HG03135 (cell line): ENCODE measurements at regions not wholly inside any gene's neighbourhood (a gene's known extent, or its start where the extent isn't known, plus 50 kb on each side); places are given as distances from the start of the nearest gene placed in this dataset.

Source experiments
- ATAC-seq: cut with Tn5 transposase; IDR thresholded peaks from one replicate; pipeline ENCODE4 v1.9.1; 2021; ENCODE audit warnings: mild to moderate bottlenecking, moderate library complexity; ENCODE audit not compliant: unreplicated experiment

GRCh38 chr4:13892739-13893105 lies 265.2 kb upstream of the BOD1L1 start:
- ATAC-seq: no peak

- ATAC-seq: no peak
Measured at GRCh38 chr4:13893211-13893610, 265.7 kb upstream of the BOD1L1 start.

- ATAC-seq: no peak
Measured at GRCh38 chr4:13893987-13894386, 266.5 kb upstream of the BOD1L1 start.

- no peak for ATAC-seq
Measured at GRCh38 chr4:13900780-13901179, 273.3 kb upstream of the BOD1L1 start.

- ATAC-seq: no peak
Measured at GRCh38 chr4:13902146-13902545, 274.6 kb upstream of the BOD1L1 start.

GRCh38 chr4:13903061-13903460 lies 275.5 kb upstream of the BOD1L1 start:
- no peak for ATAC-seq

- no peak for ATAC-seq
Measured at GRCh38 chr4:13903901-13904300, 276.4 kb upstream of the BOD1L1 start.

GRCh38 chr4:13905543-13905942 lies 278.0 kb upstream of the BOD1L1 start:
- no peak for ATAC-seq

- ATAC-seq: no peak
Measured at GRCh38 chr4:13906727-13907126, 279.2 kb upstream of the BOD1L1 start.

- ATAC-seq: no peak
Measured at GRCh38 chr4:13907255-13907751, 279.8 kb upstream of the BOD1L1 start.

- ATAC-seq: no peak
Measured at GRCh38 chr4:13908455-13908854, 280.9 kb upstream of the BOD1L1 start.

GRCh38 chr4:13910556-13910955 lies 283.0 kb upstream of the BOD1L1 start:
- ATAC-seq: no peak

GRCh38 chr4:13911256-13911655 lies 283.7 kb upstream of the BOD1L1 start:
- no peak for ATAC-seq

GRCh38 chr4:13912436-13912925 lies 285.0 kb upstream of the BOD1L1 start:
- ATAC-seq: no peak

GRCh38 chr4:13912966-13913365 lies 285.4 kb upstream of the BOD1L1 start:
- no peak for ATAC-seq

- no peak for ATAC-seq
Measured at GRCh38 chr4:13917015-13917414, 289.5 kb upstream of the BOD1L1 start.

- ATAC-seq: no peak
Measured at GRCh38 chr4:13918110-13918509, 290.6 kb upstream of the BOD1L1 start.

- no peak for ATAC-seq
Measured at GRCh38 chr4:13918991-13919441, 291.5 kb upstream of the BOD1L1 start.

- no peak for ATAC-seq
Measured at GRCh38 chr4:13920111-13920875, 292.8 kb upstream of the BOD1L1 start.

- ATAC-seq: no peak
Measured at GRCh38 chr4:13920901-13921300, 293.4 kb upstream of the BOD1L1 start.

GRCh38 chr4:13921805-13922204 lies 294.3 kb upstream of the BOD1L1 start:
- no peak for ATAC-seq

GRCh38 chr4:13922459-13922858 lies 294.9 kb upstream of the BOD1L1 start:
- ATAC-seq: no peak
